ENCODE measurements at regions not wholly inside any gene's neighbourhood (a gene's known extent, or its start where the extent isn't known, plus 50 kb on each side); places are given as distances from the start of the nearest gene placed in this dataset.
A peak's percentile ranks its signal among the peaks of the same experiment; 100 is the strongest.

DNA sequence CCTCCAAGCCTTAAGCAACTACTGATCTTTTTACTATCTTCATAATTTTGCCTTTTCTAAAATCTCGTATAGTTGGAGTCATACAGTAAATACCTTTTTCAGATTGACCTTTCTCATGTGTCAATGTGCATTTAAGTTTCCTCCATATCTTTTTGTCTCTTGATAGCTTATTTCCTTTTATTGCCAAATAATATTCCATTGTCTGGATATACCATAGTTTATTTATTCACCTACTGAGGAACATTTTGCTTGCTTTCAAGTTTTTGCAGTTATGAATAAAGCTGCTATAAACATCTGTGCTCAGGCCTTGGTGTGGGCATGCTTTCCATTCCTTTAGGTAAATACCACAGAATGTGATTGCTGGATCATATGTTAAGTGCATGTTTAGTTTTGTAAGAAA, 161.2 kb upstream of the GNAI1 start:
- DNase-seq (ENCODE audit: insufficient read length, low spot score) (no peak), FAIRE-seq (no peak)
- TF ChIP-seq, protein P1, sequence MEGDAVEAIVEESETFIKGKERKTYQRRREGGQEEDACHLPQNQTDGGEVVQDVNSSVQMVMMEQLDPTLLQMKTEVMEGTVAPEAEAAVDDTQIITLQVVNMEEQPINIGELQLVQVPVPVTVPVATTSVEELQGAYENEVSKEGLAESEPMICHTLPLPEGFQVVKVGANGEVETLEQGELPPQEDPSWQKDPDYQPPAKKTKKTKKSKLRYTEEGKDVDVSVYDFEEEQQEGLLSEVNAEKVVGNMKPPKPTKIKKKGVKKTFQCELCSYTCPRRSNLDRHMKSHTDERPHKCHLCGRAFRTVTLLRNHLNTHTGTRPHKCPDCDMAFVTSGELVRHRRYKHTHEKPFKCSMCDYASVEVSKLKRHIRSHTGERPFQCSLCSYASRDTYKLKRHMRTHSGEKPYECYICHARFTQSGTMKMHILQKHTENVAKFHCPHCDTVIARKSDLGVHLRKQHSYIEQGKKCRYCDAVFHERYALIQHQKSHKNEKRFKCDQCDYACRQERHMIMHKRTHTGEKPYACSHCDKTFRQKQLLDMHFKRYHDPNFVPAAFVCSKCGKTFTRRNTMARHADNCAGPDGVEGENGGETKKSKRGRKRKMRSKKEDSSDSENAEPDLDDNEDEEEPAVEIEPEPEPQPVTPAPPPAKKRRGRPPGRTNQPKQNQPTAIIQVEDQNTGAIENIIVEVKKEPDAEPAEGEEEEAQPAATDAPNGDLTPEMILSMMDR (IDR thresholded peaks at IDR 0.05; ENCODE audit: insufficient read depth, missing control alignments): no peak

DNA sequence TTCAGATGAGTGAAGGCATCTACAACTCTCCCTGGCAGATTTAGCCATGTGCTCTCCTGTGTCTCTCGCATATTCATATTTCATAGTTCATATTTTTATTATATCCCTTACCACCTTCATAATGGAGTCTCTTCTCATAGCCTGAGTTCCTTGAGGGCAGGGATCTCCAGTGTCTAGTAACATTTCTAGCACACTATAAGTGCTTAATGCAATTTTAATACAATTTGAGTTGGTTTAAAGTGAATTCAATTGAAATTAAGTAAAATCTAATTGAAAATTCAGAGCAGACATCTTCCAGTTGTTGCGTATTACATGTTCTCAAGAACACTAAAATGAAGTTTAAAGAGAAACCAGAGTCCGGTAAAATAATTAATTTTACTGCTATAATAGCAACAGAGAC, 163.6 kb upstream of the GNAI1 start:
- TF ChIP-seq, protein P1 (IDR thresholded peaks at IDR 0.05; ENCODE audit: insufficient read depth, missing control alignments): no peak
- DNase-seq (ENCODE audit: insufficient read length, low spot score) (no peak), FAIRE-seq (peak; percentile 16)

DNA sequence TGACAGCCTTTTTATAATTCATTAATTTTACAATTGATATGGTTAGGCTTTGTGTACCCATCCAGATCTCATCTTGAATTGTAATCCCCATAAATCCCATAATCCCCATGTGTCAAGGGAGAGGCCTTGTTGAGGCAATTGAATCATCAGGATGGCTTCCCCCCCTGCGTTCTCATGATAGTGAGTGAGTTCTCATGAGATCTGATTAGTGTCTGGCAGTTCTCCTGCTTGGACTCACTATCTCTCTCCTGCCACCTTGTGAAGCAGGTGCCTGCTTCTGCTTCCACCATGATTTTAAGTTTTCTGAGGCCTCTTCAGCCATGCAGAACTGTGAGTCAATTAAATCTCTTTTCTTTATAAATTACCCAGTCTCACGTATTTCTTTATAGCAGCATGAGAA, 165.7 kb upstream of the GNAI1 start:
- DNase-seq (ENCODE audit: insufficient read length, low spot score) (no peak), FAIRE-seq (peak; percentile 95)
- TF ChIP-seq, protein P1 (IDR thresholded peaks at IDR 0.05; ENCODE audit: insufficient read depth, missing control alignments): peak; percentile 51

DNA sequence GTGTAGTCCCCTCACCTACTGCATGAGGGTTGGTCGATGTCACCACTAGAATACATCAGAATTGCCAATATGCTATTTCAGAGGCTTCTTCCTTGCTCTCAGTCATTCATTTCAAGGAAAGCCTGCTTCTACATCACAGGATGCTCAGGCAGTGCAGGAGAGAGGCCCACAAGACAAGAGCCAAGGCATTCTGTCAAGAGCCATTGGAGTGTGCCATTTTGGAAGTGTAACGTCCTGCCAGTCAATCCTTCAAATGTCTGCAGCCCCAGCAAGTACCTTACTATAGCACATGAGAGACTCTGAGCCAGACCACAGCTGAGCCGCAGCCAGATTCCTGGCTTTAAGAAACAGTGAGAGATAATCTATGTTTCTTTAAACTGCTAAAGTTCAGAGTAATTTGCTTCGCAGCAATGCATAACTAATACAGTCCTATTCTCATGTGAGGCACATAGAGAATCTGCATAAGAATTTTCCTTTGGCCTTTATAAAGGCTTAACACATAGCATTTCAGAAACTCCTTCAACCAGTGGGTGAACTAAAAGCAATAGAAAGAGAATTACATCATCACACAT, 166.5 kb upstream of the GNAI1 start:
- TF ChIP-seq, protein P1 (IDR thresholded peaks at IDR 0.05; ENCODE audit: insufficient read depth, missing control alignments): no peak
- DNase-seq (ENCODE audit: insufficient read length, low spot score) (no peak), FAIRE-seq (peak; percentile 58)

DNA sequence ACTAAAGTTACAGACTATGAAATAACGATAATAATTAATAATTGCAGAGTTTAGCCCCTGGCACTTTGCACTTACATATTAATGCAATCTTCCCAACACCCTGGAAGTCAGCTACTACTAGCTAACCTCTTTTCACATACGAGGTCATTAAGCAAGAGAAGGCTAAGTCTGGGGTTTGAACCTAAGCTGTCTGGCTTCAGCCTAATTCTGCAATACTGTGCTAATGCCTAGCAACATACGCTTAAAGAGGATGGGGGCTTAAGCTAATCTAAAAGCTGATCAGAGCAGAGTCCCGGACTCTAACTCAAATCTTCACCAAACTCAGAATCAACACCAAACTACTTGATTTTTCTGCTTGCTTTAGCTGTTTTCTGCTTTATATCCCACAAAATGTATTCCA, 168.7 kb upstream of the GNAI1 start:
- FAIRE-seq (peak; percentile 98), DNase-seq (ENCODE audit: insufficient read length, low spot score) (no peak)
- TF ChIP-seq, protein P1 (IDR thresholded peaks at IDR 0.05; ENCODE audit: insufficient read depth, missing control alignments): no peak

DNA sequence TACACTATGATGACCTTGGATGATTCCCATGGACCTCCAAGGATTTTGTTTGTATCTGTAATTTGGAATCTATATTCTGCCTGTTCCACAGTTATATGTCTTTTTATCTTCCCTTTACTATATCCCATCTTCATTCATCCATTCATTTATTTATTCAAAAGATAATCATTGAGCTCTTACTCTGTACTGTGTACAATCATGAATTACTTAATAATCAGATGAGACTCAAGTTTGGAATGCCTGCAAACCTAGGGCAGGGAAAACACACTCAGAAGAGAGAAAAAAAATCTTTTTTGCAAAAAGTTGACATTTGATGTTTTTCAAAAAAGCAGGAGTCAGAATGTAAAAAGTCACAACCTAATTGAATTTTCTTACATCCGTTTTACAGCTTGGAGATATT, 170.2 kb upstream of the GNAI1 start:
- FAIRE-seq: peak; percentile 84
- DNase-seq (ENCODE audit: insufficient read length, low spot score): no peak
- TF ChIP-seq, protein P1 (IDR thresholded peaks at IDR 0.05; ENCODE audit: insufficient read depth, missing control alignments): no peak

DNA sequence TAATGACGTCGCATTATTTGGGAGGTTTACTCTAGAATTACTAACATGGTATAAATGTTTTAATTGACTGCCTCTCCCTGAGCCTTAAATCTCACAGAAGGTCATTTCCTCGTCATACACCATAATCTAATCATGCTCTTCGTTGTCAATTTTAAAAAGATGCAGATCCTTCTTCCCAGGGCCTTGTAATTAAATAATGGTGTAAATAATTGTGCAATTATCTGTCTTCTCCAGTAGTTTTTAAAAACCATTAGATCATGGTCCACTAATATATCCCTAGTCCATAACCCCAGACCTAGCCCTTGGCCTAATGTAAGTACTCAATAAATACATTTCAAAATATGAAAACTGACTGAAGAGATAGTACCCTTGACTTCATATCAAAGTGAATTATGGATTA, 181.5 kb upstream of the GNAI1 start:
- FAIRE-seq (no peak), DNase-seq (ENCODE audit: insufficient read length, low spot score) (no peak)
- TF ChIP-seq, protein P1 (IDR thresholded peaks at IDR 0.05; ENCODE audit: insufficient read depth, missing control alignments): no peak
